ENCODE measurements at regions not wholly inside any gene's neighbourhood (a gene's known extent, or its start where the extent isn't known, plus 50 kb on each side); places are given as distances from the start of the nearest gene placed in this dataset.
A peak's percentile ranks its signal among the peaks of the same experiment; 100 is the strongest.

GRCh38 chr11:104572279-104572678, 326.0 kb downstream of the CASP12 start:
- Histone ChIP-seq H3K27me3 (ENCODE audit: insufficient read depth, low read length, poor library complexity) (no peaks in the 10 kb centered on the region), H3K4me2 (ENCODE audit: insufficient read depth, low read length) (no peak overlapping the region), H3K27ac (ENCODE audit: low read length) (no peak overlapping the region)

GRCh38 chr11:104570078-104570701, 328.1 kb downstream of the CASP12 start:
- H3K9me3 ChIP-seq (ENCODE audit: insufficient read depth, low read length, severe bottlenecking), result no peaks in the 10 kb centered on the region
- no peak overlapping the region for H3K9ac ChIP-seq (ENCODE audit: low read depth, low read length)
- H3K4me2 ChIP-seq (ENCODE audit: insufficient read depth, low read length), result no peak overlapping the region
- H2AFZ ChIP-seq (ENCODE audit: low read depth, low read length), result no peak overlapping the region
- TF ChIP-seq CTCF (IDR thresholded peaks at IDR 0.05; ENCODE audit: borderline replicate concordance, extremely low read depth, low read length, poor library complexity, severe bottlenecking) (no peak), EZH2 (IDR thresholded peaks at IDR 0.05; ENCODE audit: borderline replicate concordance, low read depth, low read length, severe bottlenecking) (no peak)
- H3K27me3 ChIP-seq (ENCODE audit: insufficient read depth, low read length, poor library complexity), result no peaks in the 10 kb centered on the region
- H3K27ac ChIP-seq (ENCODE audit: low read length), result no peak overlapping the region
- DNase-seq (no peak), ATAC-seq (ENCODE audit: insufficient read depth, low read depth) (peak; percentile 48; the same call in 2 of the 3 replicates)
- no peaks in the 10 kb centered on the region for H3K79me2 ChIP-seq (ENCODE audit: insufficient read depth, low read length)
- no peaks in the 10 kb centered on the region for H4K20me1 ChIP-seq (ENCODE audit: insufficient read depth, low read length)
- H3K36me3 ChIP-seq (ENCODE audit: insufficient read depth, low read length), result no peaks in the 10 kb centered on the region
- no peak overlapping the region for H3K4me3 ChIP-seq (ENCODE audit: low read depth in 1 of 2, low read length in 2 of 2)
- H3K4me1 ChIP-seq (ENCODE audit: insufficient read depth, low read length), result no peaks in the 10 kb centered on the region

More at GRCh38 chr11:104572279-104572678, 326.0 kb downstream of the CASP12 start:
- no peak for TF ChIP-seq EZH2 (IDR thresholded peaks at IDR 0.05; ENCODE audit: borderline replicate concordance, low read depth, low read length, severe bottlenecking)
- no peak for TF ChIP-seq CTCF (IDR thresholded peaks at IDR 0.05; ENCODE audit: borderline replicate concordance, extremely low read depth, low read length, poor library complexity, severe bottlenecking)
- no peaks in the 10 kb centered on the region for H3K9me3 ChIP-seq (ENCODE audit: insufficient read depth, low read length, severe bottlenecking)
- no peaks in the 10 kb centered on the region for H4K20me1 ChIP-seq (ENCODE audit: insufficient read depth, low read length)
- H3K79me2 ChIP-seq (ENCODE audit: insufficient read depth, low read length), result no peaks in the 10 kb centered on the region
- no peaks in the 10 kb centered on the region for H3K4me1 ChIP-seq (ENCODE audit: insufficient read depth, low read length)
- DNase-seq, result no peak
- no peak overlapping the region for H3K9ac ChIP-seq (ENCODE audit: low read depth, low read length)
- H2AFZ ChIP-seq (ENCODE audit: low read depth, low read length), result no peak overlapping the region
- no peaks in the 10 kb centered on the region for H3K36me3 ChIP-seq (ENCODE audit: insufficient read depth, low read length)
- no peak overlapping the region for H3K4me3 ChIP-seq (ENCODE audit: low read depth in 1 of 2, low read length in 2 of 2)
- no peak for ATAC-seq (ENCODE audit: insufficient read depth, low read depth)

- Histone ChIP-seq H3K4me2 (ENCODE audit: insufficient read depth, low read length) (no peak overlapping the region), H3K4me3 (ENCODE audit: low read depth in 1 of 2, low read length in 2 of 2) (no peak overlapping the region), H2AFZ (ENCODE audit: low read depth, low read length) (no peak overlapping the region), H3K27me3 (ENCODE audit: insufficient read depth, low read length, poor library complexity) (no peaks in the 10 kb centered on the region), H3K36me3 (ENCODE audit: insufficient read depth, low read length) (no peaks in the 10 kb centered on the region), H3K4me1 (ENCODE audit: insufficient read depth, low read length) (no peaks in the 10 kb centered on the region), H3K27ac (ENCODE audit: low read length) (no peak overlapping the region), H4K20me1 (ENCODE audit: insufficient read depth, low read length) (no peaks in the 10 kb centered on the region), H3K9me3 (ENCODE audit: insufficient read depth, low read length, severe bottlenecking) (no peaks in the 10 kb centered on the region), H3K79me2 (ENCODE audit: insufficient read depth, low read length) (no peaks in the 10 kb centered on the region), H3K9ac (ENCODE audit: low read depth, low read length) (no peak overlapping the region)
- no peak for ATAC-seq (ENCODE audit: insufficient read depth, low read depth)
- no peak for TF ChIP-seq CTCF (IDR thresholded peaks at IDR 0.05; ENCODE audit: borderline replicate concordance, extremely low read depth, low read length, poor library complexity, severe bottlenecking)
- no peak for TF ChIP-seq EZH2 (IDR thresholded peaks at IDR 0.05; ENCODE audit: borderline replicate concordance, low read depth, low read length, severe bottlenecking)
- no peak for DNase-seq
These were observed 332.7 kb downstream of the CASP12 start for GRCh38 chr11:104565583-104565961.

Measured in DND-41 (cell line).